Calu3 (cell line): ENCODE measurements at regions not wholly inside any gene's neighbourhood (a gene's known extent, or its start where the extent isn't known, plus 50 kb on each side); places are given as distances from the start of the nearest gene placed in this dataset.

Experiments used
- BruUV-seq: library from RNA; stranded (reverse); fragments of 400-500 nt; replicated peaks from 2 replicates; lab custom pipeline; 2021; lab: Mats Ljungman, UMichigan
- CTCF ChIA-PET: fragments of 300-600 bp; sonication (Branson Sonifier 250); formaldehyde crosslinking; loops from one replicate; lab custom pipeline; 2022; ENCODE audit warnings: antibody characterized with exemption; lab: Charles Lee
- DNase-seq: peaks from one replicate; pipeline ENCODE4 v3.0.0; 2022
- H3K27ac Mint-ChIP-seq: one replicate; pipeline ENCODE4 v1.8.0; 2022; ENCODE audit warnings: mixed read lengths; ENCODE audit not compliant: unreplicated experiment
- H3K27me3 Mint-ChIP-seq: one replicate; pipeline ENCODE4 v1.8.0; 2022; ENCODE audit warnings: mixed read lengths; ENCODE audit not compliant: unreplicated experiment
- H3K36me3 Mint-ChIP-seq: one replicate; pipeline ENCODE4 v1.8.0; 2022; ENCODE audit warnings: mild to moderate bottlenecking, moderate library complexity, mixed read lengths; ENCODE audit not compliant: insufficient read depth, unreplicated experiment
- H3K4me1 Mint-ChIP-seq: one replicate; pipeline ENCODE4 v1.8.0; 2022; ENCODE audit warnings: mild to moderate bottlenecking, low read depth, mixed read lengths; ENCODE audit not compliant: unreplicated experiment
- H3K4me3 Mint-ChIP-seq: one replicate; pipeline ENCODE4 v1.8.0; 2022; ENCODE audit warnings: mild to moderate bottlenecking, low read depth, moderate library complexity, mixed read lengths; ENCODE audit not compliant: unreplicated experiment
- H3K9me3 Mint-ChIP-seq: one replicate; pipeline ENCODE4 v1.8.0; 2022; ENCODE audit warnings: low read depth, mixed read lengths; ENCODE audit not compliant: unreplicated experiment
- intact Hi-C: fragments of 100-400 bp; cut with micrococcal nuclease; formaldehyde crosslinking; loops from one replicate; pipeline ENCODE4 v1.10.0; 2022; ENCODE audit not compliant: unreplicated experiment
- TF ChIP-seq, protein P1 (sequence below): fragments of 200-600 bp; IDR thresholded peaks from one replicate; pipeline ENCODE4 v1.8.0; 2022; ENCODE audit warnings: antibody characterized with exemption; ENCODE audit not compliant: unreplicated experiment

GRCh38 chr22:48069256-48069655 is 1306.8 kb downstream of the TBC1D22A start:
- no TSS peak for BruUV-seq
- intact Hi-C loops = no loop called here

GRCh38 chr22:48068323-48068885 is 1306.0 kb downstream of the TBC1D22A start:
- no TSS peak for BruUV-seq
- Mint-ChIP-seq H3K27ac (no peak overlapping the region), H3K9me3 (peaks cover 18% of the 10 kb centered on the region), H3K27me3 (no peaks in the 10 kb centered on the region), H3K36me3 (no peaks in the 10 kb centered on the region), H3K4me1 (no peaks in the 10 kb centered on the region), H3K4me3 (no peak overlapping the region)
- CTCF ChIA-PET = no interaction called here
- no peak for DNase-seq
- TF ChIP-seq, protein P1, sequence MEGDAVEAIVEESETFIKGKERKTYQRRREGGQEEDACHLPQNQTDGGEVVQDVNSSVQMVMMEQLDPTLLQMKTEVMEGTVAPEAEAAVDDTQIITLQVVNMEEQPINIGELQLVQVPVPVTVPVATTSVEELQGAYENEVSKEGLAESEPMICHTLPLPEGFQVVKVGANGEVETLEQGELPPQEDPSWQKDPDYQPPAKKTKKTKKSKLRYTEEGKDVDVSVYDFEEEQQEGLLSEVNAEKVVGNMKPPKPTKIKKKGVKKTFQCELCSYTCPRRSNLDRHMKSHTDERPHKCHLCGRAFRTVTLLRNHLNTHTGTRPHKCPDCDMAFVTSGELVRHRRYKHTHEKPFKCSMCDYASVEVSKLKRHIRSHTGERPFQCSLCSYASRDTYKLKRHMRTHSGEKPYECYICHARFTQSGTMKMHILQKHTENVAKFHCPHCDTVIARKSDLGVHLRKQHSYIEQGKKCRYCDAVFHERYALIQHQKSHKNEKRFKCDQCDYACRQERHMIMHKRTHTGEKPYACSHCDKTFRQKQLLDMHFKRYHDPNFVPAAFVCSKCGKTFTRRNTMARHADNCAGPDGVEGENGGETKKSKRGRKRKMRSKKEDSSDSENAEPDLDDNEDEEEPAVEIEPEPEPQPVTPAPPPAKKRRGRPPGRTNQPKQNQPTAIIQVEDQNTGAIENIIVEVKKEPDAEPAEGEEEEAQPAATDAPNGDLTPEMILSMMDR = no peak
- intact Hi-C loops = no loop called here

More at GRCh38 chr22:48069256-48069655, 1306.8 kb downstream of the TBC1D22A start:
- Mint-ChIP-seq H3K27ac (no peak overlapping the region), H3K4me3 (no peak overlapping the region), H3K4me1 (no peaks in the 10 kb centered on the region), H3K9me3 (peaks cover 16% of the 10 kb centered on the region), H3K27me3 (no peaks in the 10 kb centered on the region), H3K36me3 (no peaks in the 10 kb centered on the region)
- TF ChIP-seq, protein P1 = no peak
- CTCF ChIA-PET = no interaction called here
- DNase-seq = no peak

DNA sequence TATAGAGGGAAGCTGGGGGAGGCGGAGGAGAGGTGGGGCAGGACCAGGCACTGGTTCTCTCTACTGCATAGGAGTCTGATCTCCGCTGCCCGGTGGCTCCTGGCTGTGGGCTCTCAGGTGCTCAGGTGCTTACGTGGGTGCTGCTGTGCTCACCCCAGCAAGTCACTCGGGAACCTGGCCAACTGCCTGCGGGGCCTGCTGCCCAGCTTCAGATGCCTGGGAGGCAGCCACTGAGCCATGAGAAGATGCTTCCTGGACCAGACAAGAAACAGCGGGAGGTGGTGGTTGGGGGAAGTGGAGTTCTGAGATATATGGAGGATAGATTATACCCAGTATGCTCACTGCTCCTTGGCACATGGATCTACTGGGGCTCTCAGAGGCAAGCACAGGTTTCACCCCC is 1303.4 kb downstream of the TBC1D22A start:
- peaks cover 23% of the 10 kb centered on the region for H3K9me3 Mint-ChIP-seq
- no TSS peak for BruUV-seq
- CTCF ChIA-PET = no interaction called here

GRCh38 chr22:48061726-48062125 is 1299.3 kb downstream of the TBC1D22A start:
- TF ChIP-seq, protein P1 = no peak
- Mint-ChIP-seq H3K4me3 (no peak overlapping the region), H3K27ac (no peak overlapping the region), H3K36me3 (peaks cover 8% of the 10 kb centered on the region), H3K27me3 (no peaks in the 10 kb centered on the region), H3K9me3 (peaks cover 27% of the 10 kb centered on the region), H3K4me1 (no peaks in the 10 kb centered on the region)
- DNase-seq = no peak
- CTCF ChIA-PET = no interaction called here
- no TSS peak for BruUV-seq
- intact Hi-C loops = no loop called here

More for the DNA sequence above, 1303.4 kb downstream of the TBC1D22A start:
- no peak overlapping the region for H3K27ac Mint-ChIP-seq
- no peaks in the 10 kb centered on the region for H3K27me3 Mint-ChIP-seq
- intact Hi-C loops = no loop called here
- TF ChIP-seq, protein P1 = no peak
- no peak overlapping the region for H3K4me3 Mint-ChIP-seq
- no peak for DNase-seq
- no peaks in the 10 kb centered on the region for H3K4me1 Mint-ChIP-seq
- no peaks in the 10 kb centered on the region for H3K36me3 Mint-ChIP-seq
